GM23338 (cell line): ENCODE measurements at regions not wholly inside any gene's neighbourhood (a gene's known extent, or its start where the extent isn't known, plus 50 kb on each side); places are given as distances from the start of the nearest gene placed in this dataset.

ENCODE experiments used
- ATAC-seq: fragments of 200-7000 bp; cut with Tn5 transposase; 3 replicates; pipeline ENCODE4 v1.9.1; 2020
- DNase-seq: peaks from one replicate; pipeline ENCODE4 v3.0.0-alpha.2; 2015; ENCODE audit warnings: low spot score
- H2AFZ ChIP-seq: fragments of 200-600 bp; sonication (generic); 2 replicates; pipeline ENCODE4 v1.8.0; 2016; ENCODE audit warnings: antibody characterized with exemption, mild to moderate bottlenecking, moderate library complexity
- H3F3A ChIP-seq: fragments of 200-600 bp; sonication (generic); replicated peaks from 2 replicates; pipeline ENCODE4 v1.8.0; 2017; ENCODE audit warnings: antibody characterized with exemption, mixed run types, low read depth
- H3K27ac ChIP-seq: fragments of 200-600 bp; sonication (generic); 2 replicates; pipeline ENCODE4 v1.6.1; 2016; ENCODE audit warnings: low read depth
- H3K27me3 ChIP-seq: fragments of 200-600 bp; sonication (generic); 2 replicates; pipeline ENCODE4 v1.8.0; 2016; ENCODE audit warnings: mild to moderate bottlenecking, mixed run types, moderate library complexity; ENCODE audit not compliant: insufficient read depth
- H3K36me3 ChIP-seq: fragments of 200-600 bp; sonication (generic); 2 replicates; pipeline ENCODE4 v1.8.0; 2016; ENCODE audit warnings: mild to moderate bottlenecking; ENCODE audit not compliant: insufficient read depth
- H3K4me1 ChIP-seq: fragments of 200-600 bp; sonication (generic); 2 replicates; pipeline ENCODE4 v1.8.0; 2016; ENCODE audit warnings: mild to moderate bottlenecking, moderate library complexity; ENCODE audit not compliant: insufficient read depth
- H3K4me2 ChIP-seq: fragments of 200-600 bp; sonication (generic); 2 replicates; pipeline ENCODE4 v1.7.1; 2017; ENCODE audit warnings: mixed run types
- H3K4me3 ChIP-seq: fragments of 200-600 bp; sonication (generic); 2 replicates; pipeline ENCODE4 v1.6.1; 2016; ENCODE audit warnings: mixed run types
- H3K79me2 ChIP-seq: fragments of 200-600 bp; sonication (generic); replicated peaks from 2 replicates; pipeline ENCODE4 v1.8.0; 2017; ENCODE audit warnings: mild to moderate bottlenecking; ENCODE audit not compliant: insufficient read depth
- H3K9me2 ChIP-seq: fragments of 200-600 bp; sonication (generic); 2 replicates; pipeline ENCODE4 v1.8.0; 2017; ENCODE audit not compliant: insufficient read depth
- H4K20me1 ChIP-seq: fragments of 200-600 bp; sonication (generic); replicated peaks from 2 replicates; pipeline ENCODE4 v1.8.0; 2017; ENCODE audit warnings: mild to moderate bottlenecking; ENCODE audit not compliant: insufficient read depth
- H3K27ac Mint-ChIP-seq: 2 replicates; pipeline ENCODE4 v1.8.0; 2020; ENCODE audit warnings: inconsistent platforms, mild to moderate bottlenecking, moderate library complexity, mixed read lengths
- H3K27me3 Mint-ChIP-seq: 3 replicates; pipeline ENCODE4 v1.8.0; 2022; ENCODE audit warnings: low read depth, mild to moderate bottlenecking, moderate library complexity, mixed read lengths, inconsistent platforms; ENCODE audit not compliant: insufficient read depth, poor library complexity
- H3K36me3 Mint-ChIP-seq: 3 replicates; pipeline ENCODE4 v1.8.0; 2021; ENCODE audit warnings: low read depth, mild to moderate bottlenecking, inconsistent platforms, moderate library complexity, mixed read lengths
- H3K4me1 Mint-ChIP-seq: 3 replicates; pipeline ENCODE4 v1.8.0; 2020; ENCODE audit warnings: mild to moderate bottlenecking, inconsistent platforms, mixed read lengths
- H3K4me3 Mint-ChIP-seq: 3 replicates; pipeline ENCODE4 v1.8.0; 2021; ENCODE audit warnings: moderate library complexity, mild to moderate bottlenecking, inconsistent platforms, mixed read lengths
- H3K9me3 Mint-ChIP-seq: 3 replicates; pipeline ENCODE4 v1.8.0; 2020; ENCODE audit warnings: moderate library complexity, mild to moderate bottlenecking, inconsistent platforms, mixed read lengths
- CREB1 ChIP-seq: fragments of 250-450 bp; sonication (Bioruptor Pico); IDR thresholded peaks from 2 replicates; pipeline ENCODE4 v1.5.0; 2020; ENCODE audit warnings: low read depth, mild to moderate bottlenecking, moderate library complexity
- EZH2 ChIP-seq: fragments of 200-600 bp; sonication (generic); IDR thresholded peaks from one replicate; pipeline ENCODE4 v1.8.0; 2017; ENCODE audit warnings: antibody characterized with exemption, mild to moderate bottlenecking, low read depth; ENCODE audit not compliant: unreplicated experiment
- EZH2phosphoT487 ChIP-seq: fragments of 200-600 bp; sonication (generic); IDR thresholded peaks from one replicate; pipeline ENCODE4 v1.8.1; 2018; ENCODE audit warnings: antibody characterized with exemption; ENCODE audit not compliant: unreplicated experiment
- JUNB ChIP-seq: IDR thresholded peaks from one replicate; pipeline ENCODE4 v1.6.1; 2016; ENCODE audit warnings: antibody characterized with exemption; ENCODE audit not compliant: unreplicated experiment
- NANOG ChIP-seq: IDR thresholded peaks from 2 replicates; pipeline ENCODE4 v1.6.1; 2016; ENCODE audit warnings: antibody characterized with exemption, borderline replicate concordance
- POLR2AphosphoS5 ChIP-seq: IDR thresholded peaks from 2 replicates; pipeline ENCODE4 v1.6.1; 2016; ENCODE audit warnings: antibody characterized with exemption, low read depth
- STAT1 ChIP-seq: IDR thresholded peaks from one replicate; pipeline ENCODE4 v1.6.1; 2016; ENCODE audit warnings: antibody characterized with exemption; ENCODE audit not compliant: unreplicated experiment
- ZNF114 ChIP-seq: fragments of 250-450 bp; sonication (Bioruptor Pico); IDR thresholded peaks from 2 replicates; pipeline ENCODE4 v1.5.0; 2020; ENCODE audit warnings: mild to moderate bottlenecking, moderate library complexity
- ZNF331 ChIP-seq: fragments of 250-450 bp; sonication (Bioruptor Pico); IDR thresholded peaks from 2 replicates; pipeline ENCODE4 v1.5.0; 2020; ENCODE audit warnings: low read depth, mild to moderate bottlenecking, moderate library complexity
- TF ChIP-seq, protein P1 (sequence below), 2 experiments: fragments of 200-600 bp in 1 of 2; sonication (generic) in 1 of 2; conservative IDR thresholded peaks; 2 replicates each; pipeline versions ENCODE4 v1.5.1 to v1.6.1; 2016 to 2017; ENCODE audit warnings: antibody characterized with exemption in 2 of 2, low read depth in 2 of 2, mild to moderate bottlenecking in 2 of 2, moderate library complexity in 1 of 2
- TF ChIP-seq, protein P2 (sequence below): IDR thresholded peaks from 2 replicates; pipeline ENCODE4 v1.6.1; 2016; ENCODE audit warnings: antibody characterized with exemption
- TF ChIP-seq, protein P3 (sequence below): fragments of 250-450 bp; sonication (Bioruptor Pico); IDR thresholded peaks from 2 replicates; pipeline ENCODE4 v1.5.0; 2020; ENCODE audit warnings: mild to moderate bottlenecking, moderate library complexity
- TF ChIP-seq, protein P4 (sequence below): IDR thresholded peaks from one replicate; pipeline ENCODE4 v1.6.1; 2018; ENCODE audit warnings: antibody characterized with exemption; ENCODE audit not compliant: unreplicated experiment

DNA sequence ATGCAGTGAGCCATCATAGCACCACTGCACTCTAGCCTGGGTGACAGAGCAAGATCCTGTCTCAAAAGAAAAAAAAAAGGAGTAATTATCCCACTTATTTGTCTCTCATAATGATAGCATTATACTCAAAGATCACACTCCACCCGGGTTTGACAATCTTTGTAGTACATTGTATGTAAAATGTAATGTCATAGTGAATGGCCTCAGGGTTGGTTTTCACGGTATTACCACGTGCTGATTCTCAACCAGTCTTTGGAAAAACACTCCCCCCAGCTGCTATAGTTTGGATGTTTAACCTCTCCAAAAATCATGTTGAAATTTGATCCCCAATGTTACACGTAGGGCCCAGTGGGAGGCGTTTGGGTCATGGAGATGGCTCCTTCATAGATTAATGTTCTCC, 402.4 kb upstream of the GRAMD2B start:
- Histone ChIP-seq H3K27ac (no peak overlapping the region), H2AFZ (no peak overlapping the region; the same call in 1 of the 2 replicates), H3K4me2 (no peak overlapping the region), H3K4me1 (peaks cover 20% of the 10 kb centered on the region), H3K9me2 (no peaks in the 10 kb centered on the region), H3F3A (no peaks in the 10 kb centered on the region), H3K36me3 (no peaks in the 10 kb centered on the region), H4K20me1 (no peaks in the 10 kb centered on the region), H3K79me2 (no peaks in the 10 kb centered on the region), H3K4me3 (no peak overlapping the region), H3K27me3 (no peaks in the 10 kb centered on the region)
- ATAC-seq (no peak), DNase-seq (no peak)
- Mint-ChIP-seq H3K27ac (no peak overlapping the region), H3K9me3 (peaks cover 7% of the 10 kb centered on the region; the same call in 1 of the 3 replicates), H3K4me3 (no peak overlapping the region), H3K4me1 (peaks cover 17% of the 10 kb centered on the region), H3K27me3 (peaks cover 2% of the 10 kb centered on the region), H3K36me3 (peaks cover 16% of the 10 kb centered on the region)
- TF ChIP-seq, protein P1, sequence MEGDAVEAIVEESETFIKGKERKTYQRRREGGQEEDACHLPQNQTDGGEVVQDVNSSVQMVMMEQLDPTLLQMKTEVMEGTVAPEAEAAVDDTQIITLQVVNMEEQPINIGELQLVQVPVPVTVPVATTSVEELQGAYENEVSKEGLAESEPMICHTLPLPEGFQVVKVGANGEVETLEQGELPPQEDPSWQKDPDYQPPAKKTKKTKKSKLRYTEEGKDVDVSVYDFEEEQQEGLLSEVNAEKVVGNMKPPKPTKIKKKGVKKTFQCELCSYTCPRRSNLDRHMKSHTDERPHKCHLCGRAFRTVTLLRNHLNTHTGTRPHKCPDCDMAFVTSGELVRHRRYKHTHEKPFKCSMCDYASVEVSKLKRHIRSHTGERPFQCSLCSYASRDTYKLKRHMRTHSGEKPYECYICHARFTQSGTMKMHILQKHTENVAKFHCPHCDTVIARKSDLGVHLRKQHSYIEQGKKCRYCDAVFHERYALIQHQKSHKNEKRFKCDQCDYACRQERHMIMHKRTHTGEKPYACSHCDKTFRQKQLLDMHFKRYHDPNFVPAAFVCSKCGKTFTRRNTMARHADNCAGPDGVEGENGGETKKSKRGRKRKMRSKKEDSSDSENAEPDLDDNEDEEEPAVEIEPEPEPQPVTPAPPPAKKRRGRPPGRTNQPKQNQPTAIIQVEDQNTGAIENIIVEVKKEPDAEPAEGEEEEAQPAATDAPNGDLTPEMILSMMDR (conservative IDR thresholded peaks at IDR 0.05; ENCODE audit: low read depth in 2 of 2) = no peak
- TF ChIP-seq NANOG = no peak
- no peak for TF ChIP-seq EZH2phosphoT487
- no peak for TF ChIP-seq ZNF331 (CRISPR knock-in tag)
- TF ChIP-seq ZNF114 (CRISPR knock-in tag) = no peak
- TF ChIP-seq, protein P2, sequence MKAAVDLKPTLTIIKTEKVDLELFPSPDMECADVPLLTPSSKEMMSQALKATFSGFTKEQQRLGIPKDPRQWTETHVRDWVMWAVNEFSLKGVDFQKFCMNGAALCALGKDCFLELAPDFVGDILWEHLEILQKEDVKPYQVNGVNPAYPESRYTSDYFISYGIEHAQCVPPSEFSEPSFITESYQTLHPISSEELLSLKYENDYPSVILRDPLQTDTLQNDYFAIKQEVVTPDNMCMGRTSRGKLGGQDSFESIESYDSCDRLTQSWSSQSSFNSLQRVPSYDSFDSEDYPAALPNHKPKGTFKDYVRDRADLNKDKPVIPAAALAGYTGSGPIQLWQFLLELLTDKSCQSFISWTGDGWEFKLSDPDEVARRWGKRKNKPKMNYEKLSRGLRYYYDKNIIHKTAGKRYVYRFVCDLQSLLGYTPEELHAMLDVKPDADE = no peak
- no peak for TF ChIP-seq EZH2
- no peak for TF ChIP-seq STAT1
- no peak for TF ChIP-seq CREB1
- TF ChIP-seq, protein P3, sequence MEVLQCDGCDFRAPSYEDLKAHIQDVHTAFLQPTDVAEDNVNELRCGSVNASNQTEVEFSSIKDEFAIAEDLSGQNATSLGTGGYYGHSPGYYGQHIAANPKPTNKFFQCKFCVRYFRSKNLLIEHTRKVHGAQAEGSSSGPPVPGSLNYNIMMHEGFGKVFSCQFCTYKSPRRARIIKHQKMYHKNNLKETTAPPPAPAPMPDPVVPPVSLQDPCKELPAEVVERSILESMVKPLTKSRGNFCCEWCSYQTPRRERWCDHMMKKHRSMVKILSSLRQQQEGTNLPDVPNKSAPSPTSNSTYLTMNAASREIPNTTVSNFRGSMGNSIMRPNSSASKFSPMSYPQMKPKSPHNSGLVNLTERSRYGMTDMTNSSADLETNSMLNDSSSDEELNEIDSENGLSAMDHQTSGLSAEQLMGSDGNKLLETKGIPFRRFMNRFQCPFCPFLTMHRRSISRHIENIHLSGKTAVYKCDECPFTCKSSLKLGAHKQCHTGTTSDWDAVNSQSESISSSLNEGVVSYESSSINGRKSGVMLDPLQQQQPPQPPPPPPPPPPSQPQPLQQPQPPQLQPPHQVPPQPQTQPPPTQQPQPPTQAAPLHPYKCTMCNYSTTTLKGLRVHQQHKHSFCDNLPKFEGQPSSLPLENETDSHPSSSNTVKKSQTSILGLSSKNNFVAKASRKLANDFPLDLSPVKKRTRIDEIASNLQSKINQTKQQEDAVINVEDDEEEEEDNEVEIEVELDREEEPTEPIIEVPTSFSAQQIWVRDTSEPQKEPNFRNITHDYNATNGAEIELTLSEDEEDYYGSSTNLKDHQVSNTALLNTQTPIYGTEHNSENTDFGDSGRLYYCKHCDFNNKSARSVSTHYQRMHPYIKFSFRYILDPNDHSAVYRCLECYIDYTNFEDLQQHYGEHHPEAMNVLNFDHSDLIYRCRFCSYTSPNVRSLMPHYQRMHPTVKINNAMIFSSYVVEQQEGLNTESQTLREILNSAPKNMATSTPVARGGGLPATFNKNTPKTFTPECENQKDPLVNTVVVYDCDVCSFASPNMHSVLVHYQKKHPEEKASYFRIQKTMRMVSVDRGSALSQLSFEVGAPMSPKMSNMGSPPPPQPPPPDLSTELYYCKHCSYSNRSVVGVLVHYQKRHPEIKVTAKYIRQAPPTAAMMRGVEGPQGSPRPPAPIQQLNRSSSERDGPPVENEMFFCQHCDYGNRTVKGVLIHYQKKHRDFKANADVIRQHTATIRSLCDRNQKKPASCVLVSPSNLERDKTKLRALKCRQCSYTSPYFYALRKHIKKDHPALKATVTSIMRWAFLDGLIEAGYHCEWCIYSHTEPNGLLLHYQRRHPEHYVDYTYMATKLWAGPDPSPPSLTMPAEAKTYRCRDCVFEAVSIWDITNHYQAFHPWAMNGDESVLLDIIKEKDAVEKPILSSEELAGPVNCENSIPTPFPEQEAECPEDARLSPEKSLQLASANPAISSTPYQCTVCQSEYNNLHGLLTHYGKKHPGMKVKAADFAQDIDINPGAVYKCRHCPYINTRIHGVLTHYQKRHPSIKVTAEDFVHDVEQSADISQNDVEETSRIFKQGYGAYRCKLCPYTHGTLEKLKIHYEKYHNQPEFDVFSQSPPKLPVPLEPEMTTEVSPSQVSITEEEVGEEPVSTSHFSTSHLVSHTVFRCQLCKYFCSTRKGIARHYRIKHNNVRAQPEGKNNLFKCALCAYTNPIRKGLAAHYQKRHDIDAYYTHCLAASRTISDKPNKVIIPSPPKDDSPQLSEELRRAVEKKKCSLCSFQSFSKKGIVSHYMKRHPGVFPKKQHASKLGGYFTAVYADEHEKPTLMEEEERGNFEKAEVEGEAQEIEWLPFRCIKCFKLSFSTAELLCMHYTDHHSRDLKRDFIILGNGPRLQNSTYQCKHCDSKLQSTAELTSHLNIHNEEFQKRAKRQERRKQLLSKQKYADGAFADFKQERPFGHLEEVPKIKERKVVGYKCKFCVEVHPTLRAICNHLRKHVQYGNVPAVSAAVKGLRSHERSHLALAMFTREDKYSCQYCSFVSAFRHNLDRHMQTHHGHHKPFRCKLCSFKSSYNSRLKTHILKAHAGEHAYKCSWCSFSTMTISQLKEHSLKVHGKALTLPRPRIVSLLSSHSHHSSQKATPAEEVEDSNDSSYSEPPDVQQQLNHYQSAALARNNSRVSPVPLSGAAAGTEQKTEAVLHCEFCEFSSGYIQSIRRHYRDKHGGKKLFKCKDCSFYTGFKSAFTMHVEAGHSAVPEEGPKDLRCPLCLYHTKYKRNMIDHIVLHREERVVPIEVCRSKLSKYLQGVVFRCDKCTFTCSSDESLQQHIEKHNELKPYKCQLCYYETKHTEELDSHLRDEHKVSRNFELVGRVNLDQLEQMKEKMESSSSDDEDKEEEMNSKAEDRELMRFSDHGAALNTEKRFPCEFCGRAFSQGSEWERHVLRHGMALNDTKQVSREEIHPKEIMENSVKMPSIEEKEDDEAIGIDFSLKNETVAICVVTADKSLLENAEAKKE (CRISPR knock-in tag) = no peak
- no peak for TF ChIP-seq POLR2AphosphoS5
- no peak for TF ChIP-seq JUNB
- TF ChIP-seq, protein P4, sequence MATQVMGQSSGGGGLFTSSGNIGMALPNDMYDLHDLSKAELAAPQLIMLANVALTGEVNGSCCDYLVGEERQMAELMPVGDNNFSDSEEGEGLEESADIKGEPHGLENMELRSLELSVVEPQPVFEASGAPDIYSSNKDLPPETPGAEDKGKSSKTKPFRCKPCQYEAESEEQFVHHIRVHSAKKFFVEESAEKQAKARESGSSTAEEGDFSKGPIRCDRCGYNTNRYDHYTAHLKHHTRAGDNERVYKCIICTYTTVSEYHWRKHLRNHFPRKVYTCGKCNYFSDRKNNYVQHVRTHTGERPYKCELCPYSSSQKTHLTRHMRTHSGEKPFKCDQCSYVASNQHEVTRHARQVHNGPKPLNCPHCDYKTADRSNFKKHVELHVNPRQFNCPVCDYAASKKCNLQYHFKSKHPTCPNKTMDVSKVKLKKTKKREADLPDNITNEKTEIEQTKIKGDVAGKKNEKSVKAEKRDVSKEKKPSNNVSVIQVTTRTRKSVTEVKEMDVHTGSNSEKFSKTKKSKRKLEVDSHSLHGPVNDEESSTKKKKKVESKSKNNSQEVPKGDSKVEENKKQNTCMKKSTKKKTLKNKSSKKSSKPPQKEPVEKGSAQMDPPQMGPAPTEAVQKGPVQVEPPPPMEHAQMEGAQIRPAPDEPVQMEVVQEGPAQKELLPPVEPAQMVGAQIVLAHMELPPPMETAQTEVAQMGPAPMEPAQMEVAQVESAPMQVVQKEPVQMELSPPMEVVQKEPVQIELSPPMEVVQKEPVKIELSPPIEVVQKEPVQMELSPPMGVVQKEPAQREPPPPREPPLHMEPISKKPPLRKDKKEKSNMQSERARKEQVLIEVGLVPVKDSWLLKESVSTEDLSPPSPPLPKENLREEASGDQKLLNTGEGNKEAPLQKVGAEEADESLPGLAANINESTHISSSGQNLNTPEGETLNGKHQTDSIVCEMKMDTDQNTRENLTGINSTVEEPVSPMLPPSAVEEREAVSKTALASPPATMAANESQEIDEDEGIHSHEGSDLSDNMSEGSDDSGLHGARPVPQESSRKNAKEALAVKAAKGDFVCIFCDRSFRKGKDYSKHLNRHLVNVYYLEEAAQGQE = no peak
